NCI-H1417 (cell line): ENCODE measurements at regions not wholly inside any gene's neighbourhood (a gene's known extent, or its start where the extent isn't known, plus 50 kb on each side); places are given as distances from the start of the nearest gene placed in this dataset.
"Not testable (repeated sequence)": the region's sequence is repeated elsewhere in the genome, so short reads cannot be mapped to it uniquely, and the experiment has no call there.

Experiments
- DNase-seq, 3 experiments: peaks; one replicate each; lab custom pipeline; 2025; lab: John Stamatoyannopoulos, UW

GRCh38 chr10:25076506-25077177 is 60.2 kb downstream of the THNSL1 start:
- no peak for DNase-seq

- no peak for DNase-seq
Observed at GRCh38 chr10:25078658-25079431, 62.4 kb downstream of the THNSL1 start.

GRCh38 chr10:25080880-25081581 is 64.6 kb downstream of the THNSL1 start:
- DNase-seq, result peak; percentile 70 to 89 (median 88)

- DNase-seq, result peak in 2 of 3 experiments; percentile 36 to 86
Observed at GRCh38 chr10:25082276-25083204, 66.1 kb downstream of the THNSL1 start.

- no peak for DNase-seq
Observed at GRCh38 chr10:25083546-25084111, 67.2 kb downstream of the THNSL1 start.

GRCh38 chr10:25084447-25084846 is 68.0 kb downstream of the THNSL1 start:
- DNase-seq, result no peak

GRCh38 chr10:25094590-25094989 is 78.2 kb downstream of the THNSL1 start:
- no peak for DNase-seq

GRCh38 chr10:25097669-25098411 is 77.0 kb upstream of the GPR158 start:
- no peak for DNase-seq

- DNase-seq, result no peak
Observed at GRCh38 chr10:25100141-25100540, 74.7 kb upstream of the GPR158 start.

GRCh38 chr10:25101461-25102146 is 73.2 kb upstream of the GPR158 start:
- DNase-seq, result no peak

GRCh38 chr10:25102147-25102822 is 72.5 kb upstream of the GPR158 start:
- no peak for DNase-seq

GRCh38 chr10:25103703-25104102 is 71.1 kb upstream of the GPR158 start:
- DNase-seq, result no peak

GRCh38 chr10:25104441-25104840 is 70.4 kb upstream of the GPR158 start:
- DNase-seq, result no peak

- no peak for DNase-seq
Observed at GRCh38 chr10:25105262-25105661, 69.5 kb upstream of the GPR158 start.

- no peak for DNase-seq
Observed at GRCh38 chr10:25105743-25106260, 69.0 kb upstream of the GPR158 start.

GRCh38 chr10:25107756-25108155 is 67.0 kb upstream of the GPR158 start:
- DNase-seq, result no peak

- not testable (repeated sequence) for DNase-seq
Observed at GRCh38 chr10:25109896-25110295, 64.9 kb upstream of the GPR158 start.

- DNase-seq, result no peak
Observed at GRCh38 chr10:25112016-25112415, 62.8 kb upstream of the GPR158 start.
